ENCODE measurements at regions not wholly inside any gene's neighbourhood (a gene's known extent, or its start where the extent isn't known, plus 50 kb on each side); places are given as distances from the start of the nearest gene placed in this dataset.

GRCh38 chr7:41581041-41581440 is 121.8 kb downstream of the INHBA start:
- H3K27me3 ChIP-seq = no peaks in the 10 kb centered on the region
- intact Hi-C loops (cut with DNase I) = no loop called here
- H3K4me1 ChIP-seq = peaks cover 0 to 5% of the 10 kb centered on the region in 2 donors
- DNase-seq (no peak), ATAC-seq (no peak)
- no peak for TF ChIP-seq CTCF (IDR thresholded peaks at IDR 0.05)
- H3K4me3 ChIP-seq = no peak overlapping the region
- no peak overlapping the region for H3K27ac ChIP-seq
- H3K36me3 ChIP-seq = no peaks in the 10 kb centered on the region
- no peaks in the 10 kb centered on the region for H3K9me3 ChIP-seq

GRCh38 chr7:41579961-41580935 is 122.6 kb downstream of the INHBA start:
- TF ChIP-seq CTCF (IDR thresholded peaks at IDR 0.05) = no peak
- no peak for DNase-seq
- intact Hi-C loops (cut with DNase I) = no loop called here
- Histone ChIP-seq H3K27me3 (no peaks in the 10 kb centered on the region), H3K4me3 (no peak overlapping the region), H3K9me3 (no peaks in the 10 kb centered on the region), H3K27ac (no peak overlapping the region), H3K4me1 (peaks cover 0 to 5% of the 10 kb centered on the region in 2 donors), H3K36me3 (no peaks in the 10 kb centered on the region)
- ATAC-seq = no peak

GRCh38 chr7:41578700-41579099 is 124.2 kb downstream of the INHBA start:
- Histone ChIP-seq H3K36me3 (no peaks in the 10 kb centered on the region), H3K27me3 (no peaks in the 10 kb centered on the region), H3K4me1 (no peaks in the 10 kb centered on the region), H3K9me3 (no peaks in the 10 kb centered on the region), H3K27ac (no peak overlapping the region), H3K4me3 (no peak overlapping the region)
- intact Hi-C loops (cut with DNase I) = no loop called here
- TF ChIP-seq CTCF (IDR thresholded peaks at IDR 0.05) = no peak
- no peak for DNase-seq
- ATAC-seq = no peak

GRCh38 chr7:41576166-41576565 is 126.7 kb downstream of the INHBA start:
- intact Hi-C loops (cut with DNase I) = no loop called here
- no peak for TF ChIP-seq CTCF (IDR thresholded peaks at IDR 0.05)
- DNase-seq (no peak), ATAC-seq (no peak)
- Histone ChIP-seq H3K4me1 (no peaks in the 10 kb centered on the region), H3K9me3 (no peaks in the 10 kb centered on the region), H3K4me3 (no peak overlapping the region), H3K27ac (no peak overlapping the region), H3K36me3 (no peaks in the 10 kb centered on the region), H3K27me3 (no peaks in the 10 kb centered on the region)

- DNase-seq = no peak
- no peak for ATAC-seq
- intact Hi-C loops (cut with DNase I) = no loop called here
- no peaks in the 10 kb centered on the region for H3K27me3 ChIP-seq
- H3K9me3 ChIP-seq = no peaks in the 10 kb centered on the region
- no peak overlapping the region for H3K27ac ChIP-seq
- no peak for TF ChIP-seq CTCF (IDR thresholded peaks at IDR 0.05)
- no peak overlapping the region for H3K4me3 ChIP-seq
- H3K36me3 ChIP-seq = no peaks in the 10 kb centered on the region
- no peaks in the 10 kb centered on the region for H3K4me1 ChIP-seq
Observed at GRCh38 chr7:41574377-41574776, 128.5 kb downstream of the INHBA start.

Data from left lung (tissue), 4 donors.